Breast epithelium (tissue), 3 donors: ENCODE measurements at regions not wholly inside any gene's neighbourhood (a gene's known extent, or its start where the extent isn't known, plus 50 kb on each side); places are given as distances from the start of the nearest gene placed in this dataset.

Experiments used
- POLR2A ChIP-seq: fragments of 450-650 bp; IDR thresholded peaks from one replicate; pipeline ENCODE4 v1.6.1; 2016; ENCODE audit warnings: antibody characterized with exemption, mild to moderate bottlenecking, moderate library complexity
- POLR2AphosphoS5 ChIP-seq, 3 donors: sonication (generic); formaldehyde crosslinking; IDR thresholded peaks; one replicate each; pipeline ENCODE4 v1.6.1; 2017; ENCODE audit warnings: antibody characterized with exemption in 3 of 3
- TF ChIP-seq, protein P1 (sequence below), 3 donors: fragments of 450-650 bp; IDR thresholded peaks; one replicate each; pipeline ENCODE4 v1.5.1; 2016 to 2017; ENCODE audit warnings: antibody characterized with exemption in 3 of 3, mild to moderate bottlenecking in 3 of 3, moderate library complexity in 3 of 3

- TF ChIP-seq, protein P1, sequence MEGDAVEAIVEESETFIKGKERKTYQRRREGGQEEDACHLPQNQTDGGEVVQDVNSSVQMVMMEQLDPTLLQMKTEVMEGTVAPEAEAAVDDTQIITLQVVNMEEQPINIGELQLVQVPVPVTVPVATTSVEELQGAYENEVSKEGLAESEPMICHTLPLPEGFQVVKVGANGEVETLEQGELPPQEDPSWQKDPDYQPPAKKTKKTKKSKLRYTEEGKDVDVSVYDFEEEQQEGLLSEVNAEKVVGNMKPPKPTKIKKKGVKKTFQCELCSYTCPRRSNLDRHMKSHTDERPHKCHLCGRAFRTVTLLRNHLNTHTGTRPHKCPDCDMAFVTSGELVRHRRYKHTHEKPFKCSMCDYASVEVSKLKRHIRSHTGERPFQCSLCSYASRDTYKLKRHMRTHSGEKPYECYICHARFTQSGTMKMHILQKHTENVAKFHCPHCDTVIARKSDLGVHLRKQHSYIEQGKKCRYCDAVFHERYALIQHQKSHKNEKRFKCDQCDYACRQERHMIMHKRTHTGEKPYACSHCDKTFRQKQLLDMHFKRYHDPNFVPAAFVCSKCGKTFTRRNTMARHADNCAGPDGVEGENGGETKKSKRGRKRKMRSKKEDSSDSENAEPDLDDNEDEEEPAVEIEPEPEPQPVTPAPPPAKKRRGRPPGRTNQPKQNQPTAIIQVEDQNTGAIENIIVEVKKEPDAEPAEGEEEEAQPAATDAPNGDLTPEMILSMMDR (IDR thresholded peaks at IDR 0.05): no peak
- TF ChIP-seq POLR2A: no peak
- TF ChIP-seq POLR2AphosphoS5 (IDR thresholded peaks at IDR 0.05): no peak
Measured at GRCh38 chr2:10984418-10985135, 72.8 kb downstream of the KCNF1 start.
